GM13976 (cell line): ENCODE measurements at regions not wholly inside any gene's neighbourhood (a gene's known extent, or its start where the extent isn't known, plus 50 kb on each side); places are given as distances from the start of the nearest gene placed in this dataset.

ENCODE experiments used
- DNase-seq: peaks from one replicate; pipeline ENCODE4 v3.0.0; 2012; ENCODE audit warnings: low spot score
- CTCF ChIP-seq: IDR thresholded peaks from 2 replicates; pipeline ENCODE4 v1.5.1; 2012; ENCODE audit warnings: borderline replicate concordance, mild to moderate bottlenecking; ENCODE audit not compliant: insufficient read depth; ENCODE audit errors: extremely low read depth, missing control alignments, control extremely low read depth
- in situ Hi-C: fragments of 300-500 bp; cut with MboI; formaldehyde crosslinking; loops from one replicate; pipeline ENCODE4 v1.12.0; 2022; ENCODE audit warnings: low sequenced_read_pairs, mixed read lengths, inconsistent platforms; ENCODE audit not compliant: unreplicated experiment

DNA sequence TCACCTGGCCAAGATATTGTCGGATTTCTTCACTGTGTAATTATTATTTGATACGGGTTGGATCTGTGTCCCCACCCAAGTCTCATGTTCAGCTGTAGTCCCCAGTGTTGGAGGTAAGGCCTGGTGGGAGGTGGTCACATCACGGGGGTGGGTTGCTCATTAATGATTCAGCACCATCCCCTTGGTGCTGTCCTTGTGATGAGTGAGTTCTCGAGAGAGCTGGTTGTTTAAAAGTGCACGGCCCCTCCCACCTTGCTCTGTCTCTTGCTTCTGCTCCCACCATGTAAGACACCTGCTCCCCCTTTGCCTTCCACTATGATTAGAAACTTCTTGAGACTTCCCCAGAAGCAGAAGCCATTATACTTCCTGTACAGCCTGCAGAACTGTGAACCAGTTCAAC, 173.9 kb upstream of the PMEPA1 start:
- TF ChIP-seq CTCF = no peak
- in situ Hi-C loops = no loop called here
- DNase-seq = no peak

- in situ Hi-C loops = no loop called here
- no peak for TF ChIP-seq CTCF
- DNase-seq = no peak
Measured at GRCh38 chr20:57883224-57883623, 173.4 kb upstream of the PMEPA1 start.

DNA sequence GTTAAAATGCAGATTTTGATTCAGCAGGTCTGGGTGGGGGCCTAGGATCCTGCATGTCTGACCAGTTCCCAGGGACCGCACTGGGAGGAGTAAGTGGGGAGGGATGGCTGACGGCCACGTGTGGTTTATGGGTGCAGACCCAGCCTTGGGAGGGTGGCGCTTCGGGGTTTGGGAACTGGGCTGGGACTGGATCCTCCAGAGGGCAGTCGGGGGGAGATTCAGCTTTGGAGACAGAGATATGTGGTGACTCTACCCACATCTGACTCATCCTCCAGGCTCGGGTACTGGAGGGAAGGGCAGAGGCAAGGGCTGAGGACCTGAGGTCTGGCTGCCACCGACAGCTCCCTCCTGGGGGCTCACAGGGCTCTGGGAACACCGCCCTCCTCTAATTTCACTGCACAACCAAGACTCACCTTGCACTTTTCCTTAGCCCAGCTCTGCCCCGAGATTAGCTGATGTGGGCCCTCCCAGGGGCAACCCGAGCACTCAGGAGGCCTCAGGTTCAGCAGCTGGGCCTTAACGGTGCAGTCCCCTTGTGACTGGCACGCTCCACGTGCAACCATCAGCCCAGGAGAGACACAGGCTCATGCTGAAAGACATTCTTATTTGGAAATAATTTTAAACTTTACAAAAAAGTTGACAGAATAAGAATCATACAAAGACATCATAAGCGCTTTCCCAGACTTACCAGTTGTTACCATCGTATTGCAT, 172.8 kb upstream of the PMEPA1 start:
- TF ChIP-seq CTCF = no peak
- no peak for DNase-seq
- in situ Hi-C loops = no loop called here

GRCh38 chr20:57881466-57882385, 171.9 kb upstream of the PMEPA1 start:
- TF ChIP-seq CTCF = no peak
- in situ Hi-C loops = no loop called here
- DNase-seq = no peak

- TF ChIP-seq CTCF = no peak
- DNase-seq = no peak
- in situ Hi-C loops = no loop called here
Measured at GRCh38 chr20:57880571-57880892, 170.7 kb upstream of the PMEPA1 start.

DNA sequence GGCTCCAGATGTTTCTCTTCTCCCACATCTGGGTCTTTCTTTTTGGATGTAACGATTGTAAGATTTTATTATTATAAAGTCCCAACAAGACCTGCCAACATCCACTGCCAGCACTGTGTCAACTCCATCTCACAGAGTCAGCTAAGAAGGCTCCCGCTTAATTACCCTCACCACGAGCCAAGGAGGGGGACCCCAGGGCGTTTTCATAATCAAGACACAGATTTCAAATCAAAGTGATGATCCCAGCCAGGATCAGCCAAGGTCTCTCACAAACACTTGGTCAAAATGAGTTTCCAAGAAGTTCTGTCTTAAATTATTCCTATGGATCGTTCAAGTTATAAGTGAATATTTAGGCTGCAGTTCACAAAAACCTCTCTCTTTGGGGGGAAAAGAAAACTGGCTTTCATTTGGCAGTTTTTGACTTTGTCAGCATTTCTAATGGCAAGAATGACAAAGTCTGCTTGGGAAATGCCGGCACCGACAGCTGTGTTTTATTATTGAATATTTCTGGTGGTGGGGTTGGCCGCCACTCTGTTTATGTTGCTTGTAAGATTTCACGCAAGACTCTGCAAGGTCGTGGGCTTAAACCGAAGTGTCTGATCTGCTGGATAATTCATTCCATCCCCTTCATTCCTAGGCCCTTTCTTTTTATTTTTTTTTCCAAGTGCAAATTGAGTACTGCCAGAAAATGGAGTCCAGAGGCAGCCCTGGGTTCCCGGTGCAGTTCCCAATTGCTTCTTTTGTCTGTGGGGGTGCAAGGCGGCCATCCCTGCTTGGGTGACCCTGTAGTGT, 170.2 kb upstream of the PMEPA1 start:
- DNase-seq = no peak
- in situ Hi-C loops = no loop called here
- TF ChIP-seq CTCF = no peak
